ENCODE measurements at regions not wholly inside any gene's neighbourhood (a gene's known extent, or its start where the extent isn't known, plus 50 kb on each side); places are given as distances from the start of the nearest gene placed in this dataset.

- TF ChIP-seq CTCF (IDR thresholded peaks at IDR 0.05; ENCODE audit: poor library complexity, severe bottlenecking) (no peak), EZH2 (IDR thresholded peaks at IDR 0.05; ENCODE audit: borderline replicate concordance, insufficient read depth, low read length, poor library complexity, severe bottlenecking) (no peak), RAD21 (conservative IDR thresholded peaks at IDR 0.05) (no peak), REST (IDR thresholded peaks at IDR 0.05; ENCODE audit: borderline replicate concordance) (no peak), SMC3 (conservative IDR thresholded peaks at IDR 0.05; ENCODE audit: poor library complexity) (no peak), POLR2AphosphoS5 (IDR thresholded peaks at IDR 0.05) (no peak), EP300 (conservative IDR thresholded peaks at IDR 0.05; ENCODE audit: poor library complexity, severe bottlenecking) (no peak), MXI1 (conservative IDR thresholded peaks at IDR 0.05; ENCODE audit: poor library complexity, severe bottlenecking) (no peak), TAF1 (IDR thresholded peaks at IDR 0.05; ENCODE audit: low read depth) (no peak)
These were observed 186.9 kb upstream of the WSB1 start for GRCh38 chr17:27106982-27107360.

Measured in neural cell (in vitro differentiated cells).